GM18909 (cell line): ENCODE measurements at regions not wholly inside any gene's neighbourhood (a gene's known extent, or its start where the extent isn't known, plus 50 kb on each side); places are given as distances from the start of the nearest gene placed in this dataset.
"Not testable (repeated sequence)": the region's sequence is repeated elsewhere in the genome, so short reads cannot be mapped to it uniquely, and the experiment has no call there.

Experiments used
- ATAC-seq: cut with Tn5 transposase; IDR thresholded peaks from one replicate; pipeline ENCODE4 v1.9.1; 2021; ENCODE audit warnings: mild to moderate bottlenecking; ENCODE audit not compliant: unreplicated experiment, poor library complexity

GRCh38 chr1:163562355-163562754 is 240.6 kb downstream of the NUF2 start:
- ATAC-seq, result no peak

- no peak for ATAC-seq
Observed at GRCh38 chr1:163565166-163565565, 243.4 kb downstream of the NUF2 start.

- ATAC-seq, result no peak
Observed at GRCh38 chr1:163570071-163570470, 248.3 kb downstream of the NUF2 start.

- ATAC-seq, result no peak
Observed at GRCh38 chr1:163571950-163572349, 250.2 kb downstream of the NUF2 start.

- no peak for ATAC-seq
Observed at GRCh38 chr1:163574119-163574518, 252.4 kb downstream of the NUF2 start.

GRCh38 chr1:163580926-163581325 is 259.2 kb downstream of the NUF2 start:
- no peak for ATAC-seq

- ATAC-seq, result no peak
Observed at GRCh38 chr1:163583661-163584181, 262.0 kb downstream of the NUF2 start.

- no peak for ATAC-seq
Observed at GRCh38 chr1:163585796-163586195, 264.0 kb downstream of the NUF2 start.

- no peak for ATAC-seq
Observed at GRCh38 chr1:163588796-163589195, 267.0 kb downstream of the NUF2 start.

GRCh38 chr1:163589735-163590134 is 268.0 kb downstream of the NUF2 start:
- no peak for ATAC-seq

GRCh38 chr1:163591131-163591530 is 269.4 kb downstream of the NUF2 start:
- ATAC-seq, result not testable (repeated sequence)

GRCh38 chr1:163592623-163593022 is 270.9 kb downstream of the NUF2 start:
- not testable (repeated sequence) for ATAC-seq

GRCh38 chr1:163596106-163596505 is 274.4 kb downstream of the NUF2 start:
- not testable (repeated sequence) for ATAC-seq

GRCh38 chr1:163596541-163597258 is 274.9 kb downstream of the NUF2 start:
- no peak for ATAC-seq

GRCh38 chr1:163604321-163604720 is 282.6 kb downstream of the NUF2 start:
- no peak for ATAC-seq

- ATAC-seq, result no peak
Observed at GRCh38 chr1:163604896-163605295, 283.1 kb downstream of the NUF2 start.

- no peak for ATAC-seq
Observed at GRCh38 chr1:163608979-163609378, 287.2 kb downstream of the NUF2 start.

GRCh38 chr1:163609858-163610257 is 288.1 kb downstream of the NUF2 start:
- ATAC-seq, result no peak

GRCh38 chr1:163610486-163610885 is 288.7 kb downstream of the NUF2 start:
- no peak for ATAC-seq

- ATAC-seq, result no peak
Observed at GRCh38 chr1:163614361-163614760, 292.6 kb downstream of the NUF2 start.

- ATAC-seq, result no peak
Observed at GRCh38 chr1:163628034-163628773, 306.4 kb downstream of the NUF2 start.

- no peak for ATAC-seq
Observed at GRCh38 chr1:163632269-163632668, 310.5 kb downstream of the NUF2 start.
